Trophoblast cell (in vitro differentiated cells and primary cell): ENCODE measurements at regions not wholly inside any gene's neighbourhood (a gene's known extent, or its start where the extent isn't known, plus 50 kb on each side); places are given as distances from the start of the nearest gene placed in this dataset.

Experiments
- DNase-seq, 2 donors: peaks; one replicate each; pipeline ENCODE4 v3.0.0-alpha.2; 2016
- H2AFZ ChIP-seq: 2 replicates; pipeline ENCODE4 v1.6.1; 2013; ENCODE audit warnings: low read length, moderate library complexity, mild to moderate bottlenecking; ENCODE audit not compliant: insufficient read depth, poor library complexity
- H2AK5ac ChIP-seq: 2 replicates; pipeline ENCODE4 v1.6.1; 2013; ENCODE audit warnings: mild to moderate bottlenecking, low read length
- H2BK120ac ChIP-seq: 2 replicates; pipeline ENCODE4 v1.6.1; 2013; ENCODE audit warnings: low read length, mild to moderate bottlenecking, moderate library complexity; ENCODE audit not compliant: insufficient read depth, poor library complexity
- H2BK12ac ChIP-seq: 2 replicates; pipeline ENCODE4 v1.6.1; 2013; ENCODE audit warnings: mild to moderate bottlenecking, low read length, moderate library complexity
- H2BK5ac ChIP-seq: 2 replicates; pipeline ENCODE4 v1.6.1; 2013; ENCODE audit warnings: low read length, low read depth, moderate library complexity, mild to moderate bottlenecking; ENCODE audit not compliant: poor library complexity
- H3K14ac ChIP-seq: 2 replicates; pipeline ENCODE4 v1.6.1; 2013; ENCODE audit warnings: mild to moderate bottlenecking, low read length
- H3K18ac ChIP-seq: 2 replicates; pipeline ENCODE4 v1.6.1; 2013; ENCODE audit warnings: mild to moderate bottlenecking, low read length
- H3K23ac ChIP-seq: 2 replicates; pipeline ENCODE4 v1.6.1; 2013; ENCODE audit warnings: low read length
- H3K27ac ChIP-seq: 2 replicates; pipeline ENCODE4 v1.5.1; 2013; ENCODE audit warnings: low read depth, mild to moderate bottlenecking, inconsistent platforms, low read length, moderate library complexity
- H3K27me3 ChIP-seq: 2 replicates; pipeline ENCODE4 v1.6.1; 2013; ENCODE audit warnings: inconsistent platforms, mild to moderate bottlenecking, low read length, moderate library complexity; ENCODE audit not compliant: insufficient read depth
- H3K36me3 ChIP-seq, 2 experiments: 1 replicate in 1 of 2; 2 replicates in 1 of 2; pipeline ENCODE4 v1.6.1; 2013; ENCODE audit warnings: low read length in 2 of 2, mild to moderate bottlenecking in 2 of 2, moderate library complexity in 1 of 2; ENCODE audit not compliant: insufficient read depth in 2 of 2, control insufficient read depth in 1 of 2
- H3K4ac ChIP-seq: 2 replicates; pipeline ENCODE4 v1.6.1; 2013; ENCODE audit warnings: low read depth, mild to moderate bottlenecking, low read length, moderate library complexity
- H3K4me1 ChIP-seq, 2 experiments: 1 replicate in 1 of 2; 2 replicates in 1 of 2; pipeline ENCODE4 v1.6.1; 2013; ENCODE audit warnings: low read length in 2 of 2, mild to moderate bottlenecking in 2 of 2, moderate library complexity in 1 of 2; ENCODE audit not compliant: insufficient read depth in 2 of 2, control insufficient read depth in 1 of 2
- H3K4me2 ChIP-seq: 2 replicates; pipeline ENCODE4 v1.6.1; 2013; ENCODE audit warnings: inconsistent platforms, mild to moderate bottlenecking, low read length, moderate library complexity
- H3K4me3 ChIP-seq: 2 replicates; pipeline ENCODE4 v1.5.1; 2013; ENCODE audit warnings: mild to moderate bottlenecking, low read depth, low read length, inconsistent platforms
- H3K79me1 ChIP-seq: one replicate; pipeline ENCODE4 v1.6.1; 2013; ENCODE audit warnings: low read length
- H3K79me2 ChIP-seq: 2 replicates; pipeline ENCODE4 v1.6.1; 2013; ENCODE audit warnings: low read length, mild to moderate bottlenecking; ENCODE audit not compliant: control insufficient read depth, insufficient read depth, poor library complexity
- H3K9ac ChIP-seq: 2 replicates; pipeline ENCODE4 v1.6.1; 2013; ENCODE audit warnings: mild to moderate bottlenecking, low read length
- H3K9me3 ChIP-seq: 2 replicates; pipeline ENCODE4 v1.6.1; 2013; ENCODE audit warnings: low read depth, mild to moderate bottlenecking, control low read depth, inconsistent platforms, low read length; ENCODE audit not compliant: insufficient read depth
- H4K12ac ChIP-seq: 2 replicates; pipeline ENCODE4 v1.6.1; 2013; ENCODE audit warnings: low read depth, mild to moderate bottlenecking, low read length, moderate library complexity
- H4K8ac ChIP-seq: 2 replicates; pipeline ENCODE4 v1.6.1; 2013; ENCODE audit warnings: low read depth, mild to moderate bottlenecking, low read length, moderate library complexity
- H4K91ac ChIP-seq: one replicate; pipeline ENCODE4 v1.6.1; 2013; ENCODE audit warnings: low read depth, mild to moderate bottlenecking, low read length, moderate library complexity
- WGBS: extraction: QIAGEN DNeasy Blood & Tissue Kit; methylation state at CpG from one replicate; pipeline ENCODE4 v1.1.7; 2013; ENCODE audit warnings: missing lambda C conversion rate; ENCODE audit not compliant: insufficient read length, insufficient coverage; ENCODE audit errors: extremely low coverage; 5-methylcytosine and 5-hydroxymethylcytosine counted together

GRCh38 chr13:107475753-107476453 lies 739.4 kb downstream of the LIG4 start:
- Histone ChIP-seq H3K27me3 (no peaks in the 10 kb centered on the region), H3K4me1 (no peaks in the 10 kb centered on the region), H3K36me3 (no peaks in the 10 kb centered on the region), H3K79me2 (no peaks in the 10 kb centered on the region), H3K79me1 (no peaks in the 10 kb centered on the region), H4K12ac (no peak overlapping the region), H2AK5ac (no peak overlapping the region), H3K27ac (no peak overlapping the region), H3K4me2 (no peak overlapping the region), H2BK5ac (no peak overlapping the region), H3K4me3 (no peak overlapping the region), H3K14ac (no peak overlapping the region), H3K4ac (no peak overlapping the region), H3K18ac (no peak overlapping the region), H2AFZ (no peak overlapping the region), H4K91ac (no peak overlapping the region), H4K8ac (no peak overlapping the region), H3K9ac (no peak overlapping the region), H3K9me3 (no peaks in the 10 kb centered on the region), H3K23ac (no peak overlapping the region), H2BK12ac (no peak overlapping the region), H2BK120ac (no peak overlapping the region)
- no peak for DNase-seq
- WGBS = no CpG with 5 or more reads among the region's 3 CpGs

GRCh38 chr13:107473253-107473652 lies 742.1 kb downstream of the LIG4 start:
- H3K4me2 ChIP-seq = no peak overlapping the region
- no peak overlapping the region for H2BK120ac ChIP-seq
- H3K9me3 ChIP-seq = no peaks in the 10 kb centered on the region
- no peak overlapping the region for H3K18ac ChIP-seq
- no peak for DNase-seq
- WGBS = no CpG with 5 or more reads among the region's 4 CpGs
- no peak overlapping the region for H3K4ac ChIP-seq
- no peaks in the 10 kb centered on the region for H3K79me1 ChIP-seq
- no peak overlapping the region for H4K91ac ChIP-seq
- no peak overlapping the region for H2AFZ ChIP-seq
- no peak overlapping the region for H3K23ac ChIP-seq
- H2BK5ac ChIP-seq = no peak overlapping the region
- H3K4me3 ChIP-seq = no peak overlapping the region
- H3K14ac ChIP-seq = no peak overlapping the region
- no peaks in the 10 kb centered on the region for H3K79me2 ChIP-seq
- H3K4me1 ChIP-seq = no peaks in the 10 kb centered on the region
- H2BK12ac ChIP-seq = no peak overlapping the region
- no peak overlapping the region for H4K8ac ChIP-seq
- no peak overlapping the region for H4K12ac ChIP-seq
- no peak overlapping the region for H3K9ac ChIP-seq
- no peak overlapping the region for H2AK5ac ChIP-seq
- H3K27ac ChIP-seq = no peak overlapping the region
- no peaks in the 10 kb centered on the region for H3K27me3 ChIP-seq
- H3K36me3 ChIP-seq = no peaks in the 10 kb centered on the region

GRCh38 chr13:107466326-107467099 lies 748.8 kb downstream of the LIG4 start:
- Histone ChIP-seq H3K23ac (no peak overlapping the region), H3K9me3 (no peaks in the 10 kb centered on the region), H3K4me3 (no peak overlapping the region), H3K14ac (no peak overlapping the region), H3K9ac (no peak overlapping the region), H3K36me3 (no peaks in the 10 kb centered on the region), H3K27ac (peak overlapping the region; percentile 34), H4K12ac (no peak overlapping the region), H3K4me1 (no peaks in the 10 kb centered on the region), H2AFZ (no peak overlapping the region), H3K79me2 (no peaks in the 10 kb centered on the region), H3K4me2 (no peak overlapping the region), H2AK5ac (no peak overlapping the region), H2BK120ac (no peak overlapping the region), H4K8ac (no peak overlapping the region), H3K79me1 (no peaks in the 10 kb centered on the region), H3K18ac (no peak overlapping the region), H2BK5ac (no peak overlapping the region), H3K27me3 (no peaks in the 10 kb centered on the region), H4K91ac (no peak overlapping the region), H3K4ac (no peak overlapping the region), H2BK12ac (no peak overlapping the region)
- peak; percentile 23 to 55 for DNase-seq
- WGBS = no CpG with 5 or more reads among the region's 3 CpGs

GRCh38 chr13:107462501-107462900 lies 752.8 kb downstream of the LIG4 start:
- Histone ChIP-seq H3K9me3 (no peaks in the 10 kb centered on the region), H3K79me2 (no peaks in the 10 kb centered on the region), H2AFZ (no peak overlapping the region), H3K4me1 (no peaks in the 10 kb centered on the region), H2BK120ac (no peak overlapping the region), H2BK12ac (no peak overlapping the region), H4K8ac (no peak overlapping the region), H3K9ac (no peak overlapping the region), H3K27me3 (no peaks in the 10 kb centered on the region), H3K36me3 (no peaks in the 10 kb centered on the region), H3K4me2 (no peak overlapping the region), H3K18ac (no peak overlapping the region), H3K4me3 (no peak overlapping the region), H3K23ac (no peak overlapping the region), H2AK5ac (no peak overlapping the region), H3K14ac (no peak overlapping the region), H2BK5ac (no peak overlapping the region), H3K27ac (no peak overlapping the region), H4K12ac (no peak overlapping the region), H4K91ac (no peak overlapping the region), H3K79me1 (no peaks in the 10 kb centered on the region), H3K4ac (no peak overlapping the region)
- no peak for DNase-seq
- WGBS = no CpG with 5 or more reads among the region's 2 CpGs
